ENCODE measurements at regions not wholly inside any gene's neighbourhood (a gene's known extent, or its start where the extent isn't known, plus 50 kb on each side); places are given as distances from the start of the nearest gene placed in this dataset.

DNA sequence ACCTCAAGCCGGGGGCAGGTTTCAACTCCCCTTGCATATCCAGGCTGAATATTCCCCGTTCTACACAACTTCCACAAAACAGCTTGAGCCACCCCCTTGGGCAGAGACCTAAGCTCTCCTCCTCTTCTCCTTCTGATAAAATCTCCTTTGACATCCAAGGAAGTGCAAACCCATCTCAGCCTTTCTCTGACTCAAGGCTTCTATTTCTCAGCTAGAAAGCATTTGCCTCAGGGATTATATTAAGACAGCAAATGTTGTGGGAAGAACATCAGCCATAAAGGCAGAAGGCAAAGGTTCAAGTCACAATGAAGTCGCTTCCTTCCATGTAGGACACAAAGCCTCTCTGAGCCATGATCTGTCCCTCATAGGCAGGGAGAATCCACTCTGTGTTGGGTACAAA, 386.6 kb upstream of the ARID1B start:
- Histone ChIP-seq H3K27me3 (ENCODE audit: insufficient read depth, poor library complexity, severe bottlenecking) (peaks cover 2% of the 10 kb centered on the region), H3K4me1 (ENCODE audit: insufficient read depth, poor library complexity, severe bottlenecking) (no peaks in the 10 kb centered on the region), H3K9me3 (ENCODE audit: severe bottlenecking) (no peaks in the 10 kb centered on the region), H3K36me3 (ENCODE audit: low read depth) (no peaks in the 10 kb centered on the region), H3K4me3 (ENCODE audit: severe bottlenecking) (no peak overlapping the region), H3K27ac (ENCODE audit: poor library complexity, severe bottlenecking) (no peak overlapping the region)
- no peak for DNase-seq (ENCODE audit: low spot score)
- no peak for ATAC-seq (ENCODE audit: low read depth)
- TF ChIP-seq, protein P1, sequence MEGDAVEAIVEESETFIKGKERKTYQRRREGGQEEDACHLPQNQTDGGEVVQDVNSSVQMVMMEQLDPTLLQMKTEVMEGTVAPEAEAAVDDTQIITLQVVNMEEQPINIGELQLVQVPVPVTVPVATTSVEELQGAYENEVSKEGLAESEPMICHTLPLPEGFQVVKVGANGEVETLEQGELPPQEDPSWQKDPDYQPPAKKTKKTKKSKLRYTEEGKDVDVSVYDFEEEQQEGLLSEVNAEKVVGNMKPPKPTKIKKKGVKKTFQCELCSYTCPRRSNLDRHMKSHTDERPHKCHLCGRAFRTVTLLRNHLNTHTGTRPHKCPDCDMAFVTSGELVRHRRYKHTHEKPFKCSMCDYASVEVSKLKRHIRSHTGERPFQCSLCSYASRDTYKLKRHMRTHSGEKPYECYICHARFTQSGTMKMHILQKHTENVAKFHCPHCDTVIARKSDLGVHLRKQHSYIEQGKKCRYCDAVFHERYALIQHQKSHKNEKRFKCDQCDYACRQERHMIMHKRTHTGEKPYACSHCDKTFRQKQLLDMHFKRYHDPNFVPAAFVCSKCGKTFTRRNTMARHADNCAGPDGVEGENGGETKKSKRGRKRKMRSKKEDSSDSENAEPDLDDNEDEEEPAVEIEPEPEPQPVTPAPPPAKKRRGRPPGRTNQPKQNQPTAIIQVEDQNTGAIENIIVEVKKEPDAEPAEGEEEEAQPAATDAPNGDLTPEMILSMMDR (IDR thresholded peaks at IDR 0.05; ENCODE audit: poor library complexity, severe bottlenecking): no peak

DNA sequence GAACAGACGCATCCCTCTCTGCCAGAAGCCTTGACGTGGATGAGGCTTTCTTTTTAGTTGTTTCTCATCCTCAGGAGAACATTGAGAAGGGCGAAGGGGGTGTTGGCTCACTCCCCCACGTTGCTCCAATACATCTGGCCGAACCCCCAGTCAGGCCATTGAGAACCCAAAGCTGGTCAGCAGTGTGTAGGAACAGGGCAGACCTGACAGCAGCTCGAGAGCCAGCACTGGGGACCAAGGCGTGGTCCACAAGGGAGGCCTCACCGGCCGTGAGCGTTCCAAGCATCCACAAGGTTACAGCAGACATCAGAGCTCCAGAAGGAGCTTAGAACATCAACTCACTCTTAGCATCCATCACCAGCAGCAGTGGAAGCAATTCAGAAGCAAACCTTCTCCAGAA, 387.9 kb upstream of the ARID1B start:
- Histone ChIP-seq H3K27me3 (ENCODE audit: insufficient read depth, poor library complexity, severe bottlenecking) (no peaks in the 10 kb centered on the region), H3K9me3 (ENCODE audit: severe bottlenecking) (no peaks in the 10 kb centered on the region), H3K36me3 (ENCODE audit: low read depth) (no peaks in the 10 kb centered on the region), H3K27ac (ENCODE audit: poor library complexity, severe bottlenecking) (no peak overlapping the region), H3K4me3 (ENCODE audit: severe bottlenecking) (no peak overlapping the region), H3K4me1 (ENCODE audit: insufficient read depth, poor library complexity, severe bottlenecking) (no peaks in the 10 kb centered on the region)
- ATAC-seq (ENCODE audit: low read depth): no peak
- DNase-seq (ENCODE audit: low spot score): no peak
- TF ChIP-seq, protein P1 (IDR thresholded peaks at IDR 0.05; ENCODE audit: poor library complexity, severe bottlenecking): no peak

DNA sequence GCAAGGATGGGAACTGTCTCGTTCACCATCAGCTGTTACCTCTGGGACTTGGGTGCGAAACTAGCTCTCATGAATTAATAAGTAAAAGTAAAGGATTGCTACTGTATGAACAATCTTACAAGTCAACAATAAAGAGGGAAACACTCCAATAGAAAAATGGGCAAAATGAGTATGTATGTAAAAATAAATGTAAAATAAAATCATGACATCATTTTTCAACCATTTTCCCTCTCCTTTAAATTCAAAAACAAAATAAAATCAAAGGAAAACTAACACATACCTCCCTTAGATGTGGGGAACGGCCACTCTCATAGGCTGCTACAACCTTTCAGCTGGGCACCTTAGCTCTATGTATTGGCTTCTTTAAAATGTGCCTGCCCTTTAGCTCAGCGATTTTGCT, 389.7 kb upstream of the ARID1B start:
- ATAC-seq (ENCODE audit: low read depth) (no peak), DNase-seq (ENCODE audit: low spot score) (no peak)
- TF ChIP-seq, protein P1 (IDR thresholded peaks at IDR 0.05; ENCODE audit: poor library complexity, severe bottlenecking): no peak
- Histone ChIP-seq H3K4me3 (ENCODE audit: severe bottlenecking) (no peak overlapping the region), H3K9me3 (ENCODE audit: severe bottlenecking) (no peaks in the 10 kb centered on the region), H3K27me3 (ENCODE audit: insufficient read depth, poor library complexity, severe bottlenecking) (no peaks in the 10 kb centered on the region), H3K4me1 (ENCODE audit: insufficient read depth, poor library complexity, severe bottlenecking) (no peaks in the 10 kb centered on the region), H3K27ac (ENCODE audit: poor library complexity, severe bottlenecking) (no peak overlapping the region), H3K36me3 (ENCODE audit: low read depth) (no peaks in the 10 kb centered on the region)

DNA sequence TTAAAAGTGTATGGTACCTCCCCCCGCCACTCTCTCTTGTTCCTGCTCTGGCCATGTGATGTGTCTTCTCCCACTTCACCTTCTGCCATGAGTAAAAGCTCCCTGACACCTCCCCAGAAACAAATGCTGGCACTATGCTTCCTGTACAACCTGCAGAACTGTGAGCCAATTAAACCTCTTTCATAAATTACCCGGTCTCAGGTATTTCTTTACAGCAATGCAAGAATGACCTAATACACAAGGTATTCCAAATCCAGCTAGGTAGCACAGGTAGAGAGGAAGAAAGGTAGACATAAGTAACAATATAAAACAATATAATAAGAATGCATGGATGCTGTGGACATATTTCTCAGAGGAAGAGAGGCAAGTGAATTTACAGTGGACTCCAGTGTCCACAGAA, 394.1 kb upstream of the ARID1B start:
- H3K4me1 ChIP-seq (ENCODE audit: insufficient read depth, poor library complexity, severe bottlenecking): no peaks in the 10 kb centered on the region
- no peaks in the 10 kb centered on the region for H3K9me3 ChIP-seq (ENCODE audit: severe bottlenecking)
- DNase-seq (ENCODE audit: low spot score) (no peak), ATAC-seq (ENCODE audit: low read depth) (no peak)
- H3K36me3 ChIP-seq (ENCODE audit: low read depth): no peaks in the 10 kb centered on the region
- TF ChIP-seq, protein P1 (IDR thresholded peaks at IDR 0.05; ENCODE audit: poor library complexity, severe bottlenecking): no peak
- H3K4me3 ChIP-seq (ENCODE audit: severe bottlenecking): no peak overlapping the region
- no peak overlapping the region for H3K27ac ChIP-seq (ENCODE audit: poor library complexity, severe bottlenecking)
- H3K27me3 ChIP-seq (ENCODE audit: insufficient read depth, poor library complexity, severe bottlenecking): no peaks in the 10 kb centered on the region

DNA sequence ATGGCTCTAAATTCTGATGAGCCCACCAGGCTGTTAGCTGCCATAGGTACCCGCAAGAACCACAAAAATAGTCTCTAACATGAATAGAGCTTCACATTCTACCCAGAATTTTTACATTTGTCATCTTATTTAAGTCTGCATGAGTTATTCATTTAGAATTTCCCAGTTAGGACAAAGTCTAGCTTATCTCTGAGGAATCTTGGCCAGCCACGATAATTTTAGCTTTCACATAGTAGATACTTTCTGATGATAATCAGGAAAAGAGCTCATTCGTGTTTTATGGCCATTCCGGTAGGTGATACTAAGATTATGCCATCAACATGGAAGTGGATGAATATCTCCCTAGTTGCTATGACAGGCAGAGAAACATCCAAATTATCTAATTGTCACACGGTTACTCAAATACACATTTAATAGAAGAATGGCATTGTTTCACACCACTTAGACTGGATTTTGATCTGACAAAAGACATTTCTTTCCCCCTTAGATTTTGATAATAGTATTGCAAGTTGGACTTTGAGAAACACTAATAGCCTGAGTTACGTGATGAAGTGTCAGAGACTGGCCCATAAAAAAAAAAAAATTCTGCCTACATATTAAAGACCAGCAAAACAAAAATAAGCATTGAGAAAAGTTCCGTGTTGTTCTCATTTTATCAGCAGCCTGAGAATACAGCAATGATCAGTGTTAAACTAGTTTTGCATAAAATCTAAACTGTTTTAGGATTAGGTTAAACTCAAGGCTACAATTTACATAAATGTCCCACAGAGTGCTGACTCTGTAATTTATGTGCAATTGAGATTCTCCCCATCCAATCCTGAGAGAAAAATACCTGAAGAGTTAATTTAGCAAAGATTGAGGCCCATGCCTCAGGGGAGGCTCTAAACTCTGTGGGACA, 397.5 kb upstream of the ARID1B start:
- no peaks in the 10 kb centered on the region for H3K36me3 ChIP-seq (ENCODE audit: low read depth)
- TF ChIP-seq, protein P1 (IDR thresholded peaks at IDR 0.05; ENCODE audit: poor library complexity, severe bottlenecking): no peak
- no peak overlapping the region for H3K4me3 ChIP-seq (ENCODE audit: severe bottlenecking)
- H3K27ac ChIP-seq (ENCODE audit: poor library complexity, severe bottlenecking): no peak overlapping the region
- DNase-seq (ENCODE audit: low spot score): no peak
- ATAC-seq (ENCODE audit: low read depth): no peak
- no peaks in the 10 kb centered on the region for H3K27me3 ChIP-seq (ENCODE audit: insufficient read depth, poor library complexity, severe bottlenecking)
- H3K9me3 ChIP-seq (ENCODE audit: severe bottlenecking): no peaks in the 10 kb centered on the region
- no peaks in the 10 kb centered on the region for H3K4me1 ChIP-seq (ENCODE audit: insufficient read depth, poor library complexity, severe bottlenecking)

Data from RWPE2 (cell line).